Activated CD4-positive, alpha-beta T cell treated with anti-CD3 and anti-CD28 coated beads, Interleukin-2, amount 50 U/mL, for 24 hours (primary cell): ENCODE measurements at regions not wholly inside any gene's neighbourhood (a gene's known extent, or its start where the extent isn't known, plus 50 kb on each side); places are given as distances from the start of the nearest gene placed in this dataset.
"Not testable (repeated sequence)": the region's sequence is repeated elsewhere in the genome, so short reads cannot be mapped to it uniquely, and the experiment has no call there.

Experiments
- DNase-seq, 2 donors: peaks; one replicate each; pipeline ENCODE4 v3.0.0-alpha.2; 2020; ENCODE audit warnings: low read depth in 1 of 2, low spot score in 1 of 2

GRCh38 chr11:134949121-134950090 lies 537.4 kb upstream of the B3GAT1 start:
- no peak for DNase-seq

- no peak for DNase-seq
Observed at GRCh38 chr11:134947556-134947955, 535.5 kb upstream of the B3GAT1 start.

DNA sequence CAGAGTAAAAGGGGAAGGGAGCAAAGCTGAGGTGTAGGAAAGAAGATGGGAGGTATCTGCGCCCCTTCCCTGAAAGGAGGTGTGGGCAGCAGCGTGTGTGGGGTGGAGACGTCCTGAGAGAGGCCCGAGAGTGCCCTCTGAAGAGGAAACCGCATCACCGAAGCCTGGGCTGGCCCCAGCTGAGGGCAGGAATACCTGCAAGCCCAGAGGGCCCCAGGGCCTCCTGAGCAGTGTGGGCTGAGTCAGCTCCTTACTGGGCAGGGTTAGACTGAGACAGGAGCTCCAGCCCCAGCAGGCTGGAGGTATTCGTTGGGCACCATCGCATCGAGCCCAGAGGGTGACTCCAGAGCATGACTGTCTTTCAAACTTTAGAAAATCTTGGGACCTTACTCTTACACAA lies 534.0 kb upstream of the B3GAT1 start:
- DNase-seq, result no peak

DNA sequence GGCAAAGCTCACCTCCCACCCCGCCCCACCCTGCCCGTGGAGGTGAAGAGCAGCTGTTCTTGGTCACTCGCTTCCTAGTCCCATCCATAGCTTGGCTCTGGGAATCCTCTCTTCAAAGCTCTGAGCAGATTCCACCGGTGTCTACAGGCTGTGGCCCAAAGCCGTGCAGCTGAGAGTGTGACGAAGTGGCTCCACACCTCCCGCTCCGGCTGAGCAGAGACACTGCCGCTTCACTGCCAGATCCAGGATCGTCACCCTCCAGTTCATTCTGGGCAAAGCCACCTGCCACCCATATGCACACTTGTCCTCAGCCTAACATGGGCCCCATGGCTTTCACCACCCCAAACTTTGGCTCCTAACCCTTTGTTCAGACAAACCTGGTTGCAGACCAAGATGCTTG lies 532.9 kb upstream of the B3GAT1 start:
- no peak for DNase-seq

DNA sequence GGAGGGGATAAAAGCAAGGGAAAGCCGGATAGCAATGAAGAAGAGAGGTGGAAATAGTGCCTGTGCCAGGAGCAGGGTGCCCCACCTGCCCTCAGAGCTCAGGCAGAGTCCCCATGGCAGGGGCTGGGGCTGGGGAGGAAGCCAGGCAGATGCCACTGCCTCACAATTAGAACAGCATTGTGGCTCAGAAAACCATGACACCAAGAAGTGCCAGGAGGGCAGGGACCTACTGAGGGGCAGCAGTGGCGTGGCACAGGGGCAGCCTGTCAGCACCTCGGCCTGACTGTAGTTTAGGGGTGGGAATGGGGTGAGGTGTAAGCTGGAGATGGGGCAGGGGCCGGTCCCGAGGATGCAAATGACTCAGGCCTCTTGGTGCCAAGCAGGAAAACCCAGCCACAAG lies 532.1 kb upstream of the B3GAT1 start:
- DNase-seq, result no peak

- no peak for DNase-seq
Observed at GRCh38 chr11:134943544-134943943, 531.5 kb upstream of the B3GAT1 start.

- DNase-seq, result no peak
Observed at GRCh38 chr11:134942681-134943080, 530.6 kb upstream of the B3GAT1 start.

DNA sequence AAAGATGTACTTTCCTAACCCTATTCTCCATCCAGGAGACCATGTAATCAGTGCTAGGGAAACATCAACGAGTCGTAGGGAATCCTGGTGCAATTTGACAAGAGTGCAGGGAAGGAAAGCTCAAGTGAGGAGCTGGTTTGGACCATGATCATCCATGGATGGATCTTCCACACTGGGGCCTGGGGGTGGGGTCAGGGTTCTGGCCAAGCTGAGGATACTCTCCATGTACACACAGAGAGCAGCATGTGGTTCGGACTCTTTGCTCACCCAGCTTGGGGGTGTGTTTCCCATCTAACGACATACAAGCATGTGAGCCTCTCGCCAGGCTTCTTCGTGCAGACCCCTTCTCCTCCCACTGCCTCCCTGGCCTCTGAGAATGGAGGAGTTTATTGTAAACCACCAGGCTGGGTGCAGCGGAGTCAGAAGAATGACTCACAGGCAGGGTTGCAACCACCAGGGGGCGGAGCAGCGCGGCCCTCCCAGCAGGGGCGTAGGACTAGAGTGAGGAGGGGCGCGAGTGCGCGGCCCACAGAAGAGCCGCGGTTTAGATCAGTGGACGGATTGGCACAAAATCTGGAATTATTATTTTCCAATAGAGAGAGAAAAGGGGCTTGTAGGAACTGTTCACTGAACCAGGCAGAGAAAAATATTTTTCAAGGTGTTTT lies 530.0 kb upstream of the B3GAT1 start:
- not testable (repeated sequence) for DNase-seq

DNA sequence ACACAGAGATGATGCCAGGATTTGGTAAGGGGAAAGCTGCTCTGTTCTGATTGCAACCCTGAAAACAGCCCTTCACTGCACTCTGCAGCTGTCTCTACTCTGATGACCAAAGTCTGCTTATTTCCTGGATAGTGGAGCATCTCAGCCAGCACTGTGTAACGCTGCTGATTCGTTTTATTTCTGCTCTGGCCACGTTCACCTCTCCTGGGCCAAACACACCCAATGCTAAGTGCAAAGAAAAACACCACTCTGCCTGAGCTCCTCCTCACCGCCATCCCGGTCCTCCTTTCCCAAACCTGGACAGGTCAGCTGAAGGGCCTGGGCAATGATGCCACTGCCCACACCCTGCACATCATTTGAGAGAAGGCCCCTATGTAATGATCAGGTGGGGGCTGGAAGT lies 529.3 kb upstream of the B3GAT1 start:
- no peak for DNase-seq

DNA sequence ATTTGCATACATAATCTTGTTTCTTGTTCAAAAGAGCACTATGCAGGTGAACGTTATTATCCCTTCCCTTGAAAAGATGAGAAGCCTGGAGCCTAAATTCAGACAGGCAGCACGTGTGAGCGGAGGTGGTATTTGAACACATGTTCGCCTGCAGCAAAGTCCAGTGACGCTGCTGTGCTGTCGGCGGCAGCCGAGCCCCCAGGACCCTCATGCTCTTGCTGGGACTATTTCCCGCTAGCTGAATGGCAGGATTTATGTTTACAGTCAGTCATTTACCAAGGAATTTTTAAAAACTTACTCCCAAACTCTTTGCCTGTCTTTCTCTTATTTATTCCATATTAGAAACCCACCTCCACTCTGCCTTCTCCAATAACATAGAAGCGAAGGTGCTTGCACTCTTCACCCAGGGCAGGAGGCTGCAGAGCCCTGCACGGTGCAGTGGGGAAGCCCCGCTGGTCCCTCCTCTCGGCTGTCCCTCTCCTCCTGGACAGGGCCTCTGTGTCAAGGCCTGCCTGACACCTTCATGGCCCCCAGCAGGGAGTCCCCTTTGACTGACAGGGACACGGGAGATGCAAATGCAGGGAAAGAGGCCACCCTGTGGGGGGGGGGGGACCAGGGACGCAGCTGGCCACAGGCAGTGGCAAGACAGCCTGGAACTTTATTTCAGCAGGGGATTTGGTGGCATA lies 528.5 kb upstream of the B3GAT1 start:
- DNase-seq, result no peak

DNA sequence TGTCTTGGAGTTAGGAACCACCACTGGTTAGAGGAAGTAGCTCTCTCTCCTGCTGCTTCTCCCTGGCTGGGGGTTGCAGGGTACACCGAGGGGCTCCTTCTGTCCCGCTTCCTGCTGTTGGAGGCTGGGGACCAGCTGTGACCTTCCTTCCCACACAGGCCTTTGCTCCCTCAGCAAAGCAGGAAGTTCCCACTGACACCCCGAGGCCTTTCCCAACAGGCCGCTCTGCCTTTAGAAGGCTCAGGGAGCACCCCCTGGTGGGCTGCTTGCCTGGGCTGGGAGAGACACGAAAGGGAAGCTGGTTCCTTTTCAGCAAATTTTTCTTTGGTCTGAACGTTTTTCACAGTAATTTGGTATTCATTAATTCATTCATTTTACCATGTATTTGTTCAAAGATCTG lies 527.9 kb upstream of the B3GAT1 start:
- DNase-seq, result no peak

GRCh38 chr11:134939031-134939430 lies 527.0 kb upstream of the B3GAT1 start:
- no peak for DNase-seq

DNA sequence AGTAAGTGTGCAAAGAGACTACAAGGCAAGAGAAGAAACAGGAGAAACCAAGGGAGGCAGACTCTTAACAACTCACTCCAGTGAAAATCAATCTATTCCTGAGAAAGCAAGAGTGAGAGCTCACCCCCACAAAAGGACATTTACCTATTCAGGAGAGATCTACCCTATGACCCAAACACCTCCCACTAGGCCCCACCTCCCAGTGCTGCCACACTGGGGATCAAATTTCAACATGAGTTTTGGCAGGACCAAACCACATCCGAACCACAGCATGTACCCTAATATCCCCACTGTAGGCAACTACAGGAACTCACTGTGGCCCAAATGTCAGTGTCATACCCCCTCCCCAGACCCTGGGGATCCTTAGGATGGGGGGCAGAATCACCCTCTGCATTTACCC lies 526.2 kb upstream of the B3GAT1 start:
- DNase-seq, result no peak

DNA sequence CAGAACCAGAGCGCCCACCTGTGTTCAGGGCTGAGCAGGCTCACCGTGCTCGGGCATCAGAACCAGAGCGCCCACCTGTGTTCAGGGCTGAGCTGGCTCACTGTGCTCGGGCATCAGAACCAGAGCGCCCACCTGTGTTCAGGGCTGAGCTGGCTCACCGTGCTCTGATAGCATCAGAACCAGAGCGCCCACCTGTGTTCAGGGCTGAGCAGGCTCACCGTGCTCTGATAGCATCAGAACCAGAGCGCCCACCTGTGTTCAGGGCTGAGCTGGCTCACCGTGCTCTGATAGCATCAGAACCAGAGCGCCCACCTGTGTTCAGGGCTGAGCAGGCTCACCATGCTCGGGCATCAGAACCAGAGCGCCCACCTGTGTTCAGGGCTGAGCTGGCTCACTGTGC lies 525.2 kb upstream of the B3GAT1 start:
- not testable (repeated sequence) for DNase-seq

DNA sequence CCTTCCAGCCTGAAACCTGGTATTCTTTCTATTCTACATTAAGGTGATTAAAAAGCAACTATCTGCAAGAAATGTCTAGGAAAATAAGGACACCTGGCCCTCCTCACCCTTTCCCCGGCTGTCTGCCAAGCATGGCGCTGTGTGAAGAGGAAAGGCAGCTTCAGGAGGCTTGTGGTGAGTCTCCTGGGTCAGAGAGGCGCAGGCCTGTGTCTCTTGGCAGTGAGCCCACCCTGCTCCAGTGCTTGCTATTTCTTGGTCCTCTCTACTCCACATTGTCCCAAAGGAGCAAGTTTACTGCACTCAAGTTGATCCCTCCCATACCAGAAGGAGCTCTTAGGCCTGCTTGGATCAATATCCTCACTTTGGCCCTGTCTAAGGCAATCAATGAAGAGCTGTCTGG lies 520.7 kb upstream of the B3GAT1 start:
- DNase-seq, result no peak

- DNase-seq, result no peak
Observed at GRCh38 chr11:134925432-134925831, 513.4 kb upstream of the B3GAT1 start.

DNA sequence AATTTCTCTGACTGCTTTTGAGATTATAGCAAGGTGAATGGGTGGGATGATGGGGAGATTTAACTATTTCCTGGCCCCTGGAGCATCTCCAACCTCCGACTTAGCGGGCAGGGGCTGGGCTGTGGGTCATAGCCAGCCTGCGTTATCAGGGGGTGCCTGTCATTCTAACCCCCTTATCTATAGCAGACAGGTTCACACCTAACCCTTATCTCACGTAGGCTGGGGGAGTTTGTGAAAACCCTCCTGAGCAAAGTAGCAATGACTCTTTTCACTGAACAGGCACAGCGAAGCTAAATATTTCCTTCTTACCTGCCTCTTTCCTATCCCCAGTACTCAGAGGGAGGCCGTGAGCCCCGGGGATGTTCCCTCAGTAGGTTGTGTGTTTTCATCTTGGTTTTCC lies 511.4 kb upstream of the B3GAT1 start:
- DNase-seq, result no peak

- no peak for DNase-seq
Observed at GRCh38 chr11:134921938-134922337, 509.9 kb upstream of the B3GAT1 start.

DNA sequence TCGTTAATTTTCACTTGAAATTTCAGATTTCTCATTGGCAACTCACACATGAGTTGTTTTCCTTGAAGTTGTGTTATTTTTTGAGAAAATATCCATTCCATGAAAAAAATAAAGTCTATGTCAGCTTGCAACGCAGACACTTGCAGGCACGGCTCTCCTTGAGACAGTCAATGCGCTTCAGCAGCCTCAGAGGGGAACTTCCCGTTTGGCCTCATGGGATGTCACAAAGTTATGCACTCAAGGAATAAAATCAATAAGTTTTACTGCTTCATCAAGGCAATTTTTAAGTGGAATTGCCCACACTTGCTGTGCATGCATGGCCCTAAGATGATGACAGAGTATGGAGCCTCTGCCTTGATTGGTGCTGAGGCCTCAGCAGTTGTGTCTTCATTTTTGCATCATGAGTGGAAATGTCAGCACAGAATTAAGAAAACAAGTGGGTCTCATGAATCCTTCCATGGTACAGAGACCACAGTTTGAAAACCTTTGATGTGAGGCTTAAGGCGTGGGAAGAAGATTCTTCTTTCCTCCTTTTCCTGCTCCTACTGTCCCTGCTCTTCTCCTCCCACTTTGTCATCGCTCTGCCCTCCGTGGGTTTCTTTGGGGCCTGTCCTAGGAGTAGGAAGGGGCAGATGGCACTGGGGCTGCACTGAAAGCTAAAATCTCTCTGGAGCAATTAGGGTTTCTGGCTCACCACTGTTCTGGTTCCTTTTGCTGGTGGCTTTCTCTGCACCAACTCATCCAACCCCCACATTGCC lies 509.0 kb upstream of the B3GAT1 start:
- no peak for DNase-seq

DNA sequence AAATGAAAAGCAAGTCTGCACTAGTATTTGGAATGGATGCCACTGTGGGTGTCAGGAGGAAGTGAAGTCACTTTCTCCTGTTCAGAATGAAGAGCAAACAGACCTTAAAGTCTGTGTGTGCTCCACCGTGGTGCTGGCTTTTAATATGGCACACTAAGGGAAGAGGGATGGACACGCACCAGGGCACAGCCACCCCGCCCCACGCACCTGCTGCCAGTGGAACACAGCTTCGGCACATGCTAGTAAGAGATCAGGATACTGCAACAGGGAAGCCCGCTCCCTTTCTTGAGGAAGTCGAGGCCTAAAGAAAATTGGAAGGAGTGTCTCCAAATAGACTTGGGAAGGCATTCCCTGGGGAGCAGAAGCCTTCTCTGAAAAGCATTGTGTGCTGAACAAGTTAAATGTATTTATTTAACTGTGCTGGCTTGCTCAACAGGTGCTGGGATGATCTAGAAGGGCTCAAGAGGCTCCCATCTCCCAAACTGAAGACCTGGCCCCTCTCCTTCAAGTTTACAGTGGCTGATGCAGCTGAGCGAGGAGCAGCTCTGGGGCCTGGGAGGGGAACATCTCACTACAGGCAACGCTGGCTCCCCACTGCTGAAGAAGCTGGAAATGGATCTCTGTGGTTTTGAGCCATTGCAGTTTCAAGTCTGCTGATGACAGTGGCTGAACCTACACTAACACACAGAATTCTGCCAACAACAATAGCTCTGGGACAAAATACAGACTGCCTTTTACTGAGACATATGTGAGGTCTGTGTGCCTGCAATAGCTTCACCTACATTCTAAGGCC lies 504.6 kb upstream of the B3GAT1 start:
- DNase-seq, result no peak
